CD4-positive, alpha-beta memory T cell (primary cell): ENCODE measurements at regions not wholly inside any gene's neighbourhood (a gene's known extent, or its start where the extent isn't known, plus 50 kb on each side); places are given as distances from the start of the nearest gene placed in this dataset.

Experiments
- CTCF ChIA-PET: fragments of 350-600 bp; sonication (Branson Sonifier 250); formaldehyde crosslinking; loops from one replicate; lab custom pipeline; 2021; ENCODE audit warnings: inconsistent platforms; ENCODE audit not compliant: partially characterized antibody; lab: Charles Lee
- POLR2A ChIA-PET: fragments of 350-600 bp; sonication (Branson Sonifier 250); formaldehyde crosslinking; loops from one replicate; lab custom pipeline; 2021; ENCODE audit not compliant: partially characterized antibody; lab: Charles Lee
- DNase-seq, 5 donors: peaks; one replicate each; pipeline versions ENCODE4 v3.0.0 to v3.0.0-alpha.2; 2020 to 2022; ENCODE audit warnings: mixed read lengths in 1 of 5
- H3K27ac ChIP-seq: one replicate; pipeline ENCODE4 v1.7.0; 2013; ENCODE audit warnings: low read depth, low read length
- H3K27me3 ChIP-seq: 2 replicates; pipeline ENCODE4 v1.7.0; 2013; ENCODE audit warnings: mild to moderate bottlenecking, low read length, moderate library complexity; ENCODE audit not compliant: insufficient read depth
- H3K36me3 ChIP-seq: 2 replicates; pipeline ENCODE4 v1.7.0; 2013; ENCODE audit warnings: mild to moderate bottlenecking, low read length, moderate library complexity; ENCODE audit not compliant: insufficient read depth
- H3K4me1 ChIP-seq: 2 replicates; pipeline ENCODE4 v1.7.0; 2013; ENCODE audit warnings: mild to moderate bottlenecking, low read length, moderate library complexity; ENCODE audit not compliant: insufficient read depth
- H3K4me3 ChIP-seq, 2 donors: one replicate each; pipeline ENCODE4 v1.7.0; 2013; ENCODE audit warnings: low read length in 2 of 2, mild to moderate bottlenecking in 1 of 2
- H3K9me3 ChIP-seq, 2 donors: one replicate each; pipeline ENCODE4 v1.7.0; 2013; ENCODE audit warnings: low read length in 2 of 2, control low read depth in 1 of 2; ENCODE audit not compliant: control insufficient read depth in 1 of 2
- H3K27ac Mint-ChIP-seq, 7 donors: one replicate each; pipeline ENCODE4 v1.8.0; 2020 to 2021; ENCODE audit warnings: mixed read lengths in 7 of 7, mild to moderate bottlenecking in 6 of 7, inconsistent platforms in 3 of 7, moderate library complexity in 3 of 7
- H3K27me3 Mint-ChIP-seq, 2 donors: one replicate each; pipeline ENCODE4 v1.8.0; 2020 to 2021; ENCODE audit warnings: mixed read lengths in 2 of 2
- H3K36me3 Mint-ChIP-seq, 2 donors: one replicate each; pipeline ENCODE4 v1.8.0; 2020 to 2021; ENCODE audit warnings: mixed read lengths in 2 of 2, inconsistent platforms in 1 of 2, mild to moderate bottlenecking in 1 of 2
- H3K4me1 Mint-ChIP-seq, 4 donors: one replicate each; pipeline ENCODE4 v1.8.0; 2020 to 2021; ENCODE audit warnings: mixed read lengths in 4 of 4, mild to moderate bottlenecking in 1 of 4
- H3K4me3 Mint-ChIP-seq, 8 donors: one replicate each; pipeline ENCODE4 v1.8.0; 2020 to 2021; ENCODE audit warnings: mixed read lengths in 8 of 8, mild to moderate bottlenecking in 7 of 8, moderate library complexity in 6 of 8, inconsistent platforms in 3 of 8
- H3K9me3 Mint-ChIP-seq, 8 donors: one replicate each; pipeline ENCODE4 v1.8.0; 2020 to 2021; ENCODE audit warnings: mixed read lengths in 8 of 8, mild to moderate bottlenecking in 5 of 8, inconsistent platforms in 3 of 8, moderate library complexity in 1 of 8
- intact Hi-C: fragments of 100-400 bp; cut with micrococcal nuclease; formaldehyde crosslinking; loops from one replicate; pipeline ENCODE4 v1.15.1; 2023

DNA sequence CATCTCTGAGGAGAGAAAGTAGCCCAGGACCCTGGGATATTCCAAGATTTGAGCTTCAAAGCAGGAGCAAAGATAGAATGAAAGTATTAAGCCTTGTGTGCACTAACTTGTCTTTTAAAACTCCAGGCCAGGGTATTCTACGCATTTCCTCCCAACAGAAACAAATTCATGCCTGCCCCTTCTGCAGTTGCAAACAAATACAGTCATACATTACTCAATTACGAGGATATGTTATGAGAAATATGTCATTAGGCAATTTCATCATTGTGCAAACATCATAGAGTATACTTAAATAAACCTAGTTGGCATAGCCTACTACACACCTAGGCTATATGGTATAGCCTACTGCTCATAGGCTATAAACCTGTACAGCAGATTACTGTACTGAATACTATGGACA lies 154.5 kb upstream of the KIAA1217 start:
- Histone ChIP-seq H3K4me3 (no peak overlapping the region), H3K4me1 (no peaks in the 10 kb centered on the region), H3K36me3 (no peaks in the 10 kb centered on the region), H3K9me3 (no peaks in the 10 kb centered on the region), H3K27ac (no peak overlapping the region), H3K27me3 (no peaks in the 10 kb centered on the region)
- Mint-ChIP-seq H3K27ac (no peak overlapping the region), H3K4me1 (no peaks in the 10 kb centered on the region), H3K9me3 (peaks cover 0 to 8% (median 4%) of the 10 kb centered on the region in 8 donors), H3K36me3 (no peaks in the 10 kb centered on the region), H3K4me3 (no peak overlapping the region), H3K27me3 (no peaks in the 10 kb centered on the region)
- POLR2A ChIA-PET = no interaction called here
- DNase-seq = no peak
- intact Hi-C loops = no loop called here
- CTCF ChIA-PET = no interaction called here

DNA sequence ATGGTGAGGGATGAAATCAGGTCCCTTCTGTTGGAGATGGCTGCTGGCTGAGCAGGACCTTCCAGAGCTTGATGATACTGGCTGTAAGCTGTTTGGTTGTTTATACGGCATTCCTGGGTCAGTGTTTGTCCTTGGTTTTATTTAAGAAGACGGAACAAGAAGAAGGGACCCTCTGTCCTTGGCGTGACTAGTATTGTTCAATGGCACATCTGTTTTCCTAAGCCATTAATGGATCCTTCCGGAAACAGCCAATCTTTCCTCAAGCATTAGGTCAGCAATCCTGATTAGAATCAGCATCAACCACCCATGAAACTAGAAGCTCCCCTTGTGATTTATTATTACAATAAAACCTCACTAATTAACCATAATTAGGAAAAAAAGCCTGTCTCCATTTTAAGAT lies 128.7 kb upstream of the KIAA1217 start:
- Mint-ChIP-seq H3K4me1 (no peaks in the 10 kb centered on the region), H3K27ac (no peak overlapping the region), H3K4me3 (no peak overlapping the region), H3K36me3 (no peaks in the 10 kb centered on the region), H3K9me3 (peaks cover 0 to 6% (median 1%) of the 10 kb centered on the region in 8 donors), H3K27me3 (no peaks in the 10 kb centered on the region)
- ChIA-PET POLR2A (no interaction called here), CTCF (no interaction called here)
- Histone ChIP-seq H3K4me3 (no peak overlapping the region), H3K27me3 (no peaks in the 10 kb centered on the region), H3K4me1 (no peaks in the 10 kb centered on the region), H3K9me3 (no peaks in the 10 kb centered on the region), H3K27ac (no peak overlapping the region), H3K36me3 (no peaks in the 10 kb centered on the region)
- no peak for DNase-seq
- intact Hi-C loops = no loop called here

DNA sequence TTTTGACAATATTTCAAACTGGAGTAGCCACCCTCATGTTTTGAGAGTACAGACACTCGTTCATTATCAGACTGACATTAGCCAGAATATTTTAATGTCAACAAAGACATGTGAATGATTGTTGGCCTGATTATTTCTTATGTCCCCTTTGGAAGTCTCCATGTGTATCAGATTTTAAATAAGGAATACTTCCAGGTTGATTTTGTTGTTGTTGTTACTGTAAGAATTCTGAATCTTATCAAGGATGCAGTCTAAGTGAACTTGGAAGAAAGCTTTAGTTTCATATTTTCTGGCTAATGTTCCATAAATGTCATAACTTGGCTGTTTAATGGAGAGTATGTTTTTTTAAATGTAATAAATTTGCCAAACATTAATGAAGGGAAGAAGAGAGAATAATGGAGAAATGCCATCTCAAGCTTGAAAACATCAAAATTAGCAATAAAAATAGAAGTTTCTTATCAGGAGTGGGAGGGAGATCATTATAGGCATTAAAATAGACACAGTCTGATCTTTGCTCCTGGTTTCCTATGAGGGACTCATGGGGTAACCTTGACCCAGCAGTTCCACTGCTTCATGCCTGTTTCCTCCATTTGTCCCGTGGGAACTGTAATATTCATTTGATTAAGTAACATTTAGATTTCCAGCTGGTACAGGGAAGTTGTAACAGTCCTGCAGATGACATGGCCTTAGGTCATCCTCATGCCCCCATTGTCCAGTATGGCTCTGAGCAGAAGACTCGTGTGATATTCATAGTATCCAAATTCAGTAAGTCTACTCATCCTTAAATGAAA lies 122.4 kb upstream of the KIAA1217 start:
- Histone ChIP-seq H3K36me3 (no peaks in the 10 kb centered on the region), H3K9me3 (no peaks in the 10 kb centered on the region), H3K27ac (no peak overlapping the region), H3K27me3 (no peaks in the 10 kb centered on the region), H3K4me1 (no peaks in the 10 kb centered on the region), H3K4me3 (no peak overlapping the region)
- Mint-ChIP-seq H3K27ac (no peak overlapping the region), H3K4me1 (no peaks in the 10 kb centered on the region), H3K9me3 (peaks cover 0 to 4% (median 2%) of the 10 kb centered on the region in 8 donors), H3K36me3 (no peaks in the 10 kb centered on the region), H3K4me3 (no peak overlapping the region), H3K27me3 (peaks cover 0 to 3% of the 10 kb centered on the region in 2 donors)
- intact Hi-C loops = no loop called here
- CTCF ChIA-PET = no interaction called here
- POLR2A ChIA-PET = no interaction called here
- DNase-seq = no peak

DNA sequence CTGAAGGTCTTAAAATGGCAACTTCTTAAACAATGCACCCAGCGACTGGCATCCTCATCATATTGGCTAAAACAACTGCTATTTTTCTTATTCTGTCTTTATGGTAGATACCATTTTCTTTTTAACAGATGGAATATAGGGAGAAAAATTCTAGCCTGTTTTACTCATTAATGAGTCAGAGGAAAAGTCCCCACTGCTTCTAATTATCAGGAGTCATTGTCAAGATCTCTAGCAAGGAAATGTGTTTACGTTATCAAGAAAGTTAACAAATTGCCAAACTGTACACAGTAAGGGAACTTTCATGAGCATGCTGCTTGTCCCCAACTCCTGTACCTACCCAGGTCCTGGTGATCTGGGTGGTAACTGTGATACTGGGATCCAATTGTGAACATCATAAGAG lies 117.7 kb upstream of the KIAA1217 start:
- peaks cover 3 to 9% (median 5%) of the 10 kb centered on the region in 8 donors for H3K9me3 Mint-ChIP-seq
- no peaks in the 10 kb centered on the region for H3K36me3 Mint-ChIP-seq

DNA sequence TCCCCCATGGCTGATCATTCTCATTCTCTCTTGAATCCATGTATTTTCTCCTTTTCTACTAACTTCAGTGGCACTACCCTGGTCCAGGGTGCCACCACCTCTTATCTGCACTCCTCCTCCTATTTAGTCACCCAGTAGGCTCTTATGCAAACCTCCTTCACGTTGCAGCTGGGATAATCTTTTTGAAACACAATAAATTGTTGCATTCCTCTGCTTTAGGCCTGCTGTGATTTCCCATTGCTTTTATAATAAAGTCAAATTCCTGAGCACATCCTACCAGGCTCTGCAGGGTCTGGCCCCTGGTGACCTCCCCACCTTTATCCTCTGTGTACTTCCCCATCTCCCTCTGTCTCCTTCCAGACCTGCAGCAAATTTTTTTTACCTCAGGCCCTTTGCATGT lies 112.7 kb upstream of the KIAA1217 start:
- H3K4me3 ChIP-seq = no peak overlapping the region
- Mint-ChIP-seq H3K27me3 (no peaks in the 10 kb centered on the region), H3K27ac (peak overlapping the region in 1 of 7 donors; percentile 44), H3K36me3 (no peaks in the 10 kb centered on the region), H3K4me1 (no peaks in the 10 kb centered on the region), H3K9me3 (peaks cover 0 to 10% (median 5%) of the 10 kb centered on the region in 8 donors), H3K4me3 (no peak overlapping the region)
- no peak for DNase-seq
- CTCF ChIA-PET = no interaction called here
- no peaks in the 10 kb centered on the region for H3K4me1 ChIP-seq
- intact Hi-C loops = no loop called here
- no peaks in the 10 kb centered on the region for H3K9me3 ChIP-seq
- POLR2A ChIA-PET = no interaction called here
- no peaks in the 10 kb centered on the region for H3K36me3 ChIP-seq
- H3K27ac ChIP-seq = no peak overlapping the region
- H3K27me3 ChIP-seq = no peaks in the 10 kb centered on the region

More for the DNA sequence above, 117.7 kb upstream of the KIAA1217 start:
- Histone ChIP-seq H3K36me3 (no peaks in the 10 kb centered on the region), H3K9me3 (no peaks in the 10 kb centered on the region), H3K4me3 (no peak overlapping the region), H3K4me1 (no peaks in the 10 kb centered on the region), H3K27ac (no peak overlapping the region), H3K27me3 (no peaks in the 10 kb centered on the region)
- intact Hi-C loops = no loop called here
- CTCF ChIA-PET = no interaction called here
- H3K4me1 Mint-ChIP-seq = no peaks in the 10 kb centered on the region
- H3K27me3 Mint-ChIP-seq = peaks cover 0 to 2% of the 10 kb centered on the region in 2 donors
- POLR2A ChIA-PET = no interaction called here
- DNase-seq = no peak
- H3K4me3 Mint-ChIP-seq = no peak overlapping the region
- no peak overlapping the region for H3K27ac Mint-ChIP-seq

DNA sequence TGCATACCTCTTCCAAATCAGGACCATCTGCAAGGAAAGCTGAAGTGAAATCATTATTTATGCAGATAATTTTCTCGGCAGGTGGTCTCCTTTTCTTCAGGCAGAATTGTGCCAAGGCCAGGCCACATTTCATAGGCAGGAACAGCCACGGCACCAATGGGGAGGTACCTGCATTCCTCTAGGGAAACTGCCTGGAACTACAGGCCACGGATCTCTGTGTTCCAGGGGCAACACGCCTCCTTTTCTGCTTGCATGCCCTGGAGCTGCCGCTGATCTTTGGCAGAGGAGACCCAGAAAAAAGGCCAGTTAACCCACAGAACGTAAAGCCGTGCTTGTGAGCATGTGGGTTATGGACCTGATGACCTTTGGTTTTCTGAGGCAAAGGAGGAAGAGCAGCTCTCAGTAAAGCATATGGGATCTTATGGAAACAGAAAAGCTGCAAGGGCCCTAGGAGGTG lies 111.2 kb upstream of the KIAA1217 start:
- no peak overlapping the region for H3K4me3 Mint-ChIP-seq
- CTCF ChIA-PET = no interaction called here
- Histone ChIP-seq H3K4me1 (no peaks in the 10 kb centered on the region), H3K9me3 (no peaks in the 10 kb centered on the region), H3K4me3 (no peak overlapping the region), H3K36me3 (no peaks in the 10 kb centered on the region), H3K27me3 (no peaks in the 10 kb centered on the region), H3K27ac (no peak overlapping the region)
- no peak for DNase-seq
- intact Hi-C loops = no loop called here
- POLR2A ChIA-PET = no interaction called here
- H3K4me1 Mint-ChIP-seq = no peaks in the 10 kb centered on the region
- no peak overlapping the region for H3K27ac Mint-ChIP-seq
- H3K27me3 Mint-ChIP-seq = peaks cover 0 to 2% of the 10 kb centered on the region in 2 donors
- H3K36me3 Mint-ChIP-seq = no peaks in the 10 kb centered on the region
- peaks cover 0 to 10% (median 5%) of the 10 kb centered on the region in 8 donors for H3K9me3 Mint-ChIP-seq

DNA sequence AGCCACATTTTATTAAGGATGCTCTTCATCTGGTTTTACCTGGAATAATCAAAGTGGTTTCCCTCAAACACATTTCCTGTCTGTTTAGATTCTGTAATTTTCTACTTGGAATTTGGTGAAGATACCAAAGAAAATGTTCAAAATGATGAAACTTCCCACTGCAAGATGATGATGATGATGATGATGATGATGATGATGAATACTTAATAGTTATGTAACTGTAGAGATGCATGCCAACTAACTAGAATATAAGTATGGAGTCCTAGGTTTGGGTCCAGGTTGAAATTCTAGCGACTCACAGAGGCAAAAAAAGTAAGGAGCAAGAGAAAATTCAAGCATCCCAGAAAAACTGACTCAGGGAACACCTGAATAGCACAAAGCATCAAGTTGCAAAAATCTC lies 104.0 kb upstream of the KIAA1217 start:
- Histone ChIP-seq H3K4me3 (no peak overlapping the region), H3K9me3 (no peaks in the 10 kb centered on the region), H3K4me1 (no peaks in the 10 kb centered on the region), H3K36me3 (no peaks in the 10 kb centered on the region), H3K27ac (no peak overlapping the region), H3K27me3 (no peaks in the 10 kb centered on the region)
- Mint-ChIP-seq H3K27me3 (peaks cover 0 to 2% of the 10 kb centered on the region in 2 donors), H3K27ac (no peak overlapping the region), H3K4me3 (no peak overlapping the region), H3K9me3 (peaks cover 0 to 19% (median 3%) of the 10 kb centered on the region in 8 donors), H3K36me3 (no peaks in the 10 kb centered on the region), H3K4me1 (no peaks in the 10 kb centered on the region)
- CTCF ChIA-PET = no interaction called here
- DNase-seq = no peak
- POLR2A ChIA-PET = no interaction called here
- intact Hi-C loops = no loop called here
